HepG2 (cell line): ENCODE measurements at regions not wholly inside any gene's neighbourhood (a gene's known extent, or its start where the extent isn't known, plus 50 kb on each side); places are given as distances from the start of the nearest gene placed in this dataset.

ENCODE experiments used
- ELF4 ChIP-seq: sonication (generic); formaldehyde crosslinking; IDR thresholded peaks from 2 replicates; pipeline ENCODE4 v1.5.0; 2020; ENCODE audit warnings: missing genetic modification reagents, mild to moderate bottlenecking, moderate library complexity, borderline replicate concordance
- PHF21A ChIP-seq: sonication (generic); formaldehyde crosslinking; IDR thresholded peaks from 2 replicates; pipeline ENCODE4 v1.5.0; 2020; ENCODE audit warnings: mild to moderate bottlenecking, missing genetic modification reagents
- RFXANK ChIP-seq: IDR thresholded peaks from 2 replicates; pipeline ENCODE4 v1.6.1; 2016
- ZNF12 ChIP-seq: sonication (generic); formaldehyde crosslinking; IDR thresholded peaks from 2 replicates; pipeline ENCODE4 v1.5.0; 2020; ENCODE audit warnings: missing genetic modification reagents
- ZNF589 ChIP-seq: sonication (generic); formaldehyde crosslinking; conservative IDR thresholded peaks from 2 replicates; pipeline ENCODE4 v1.8.0; 2022; ENCODE audit warnings: mild to moderate bottlenecking, moderate library complexity, missing genetic modification reagents
- ZNF614 ChIP-seq: IDR thresholded peaks from 2 replicates; pipeline ENCODE4 v1.6.1; 2018; ENCODE audit warnings: missing biosample characterization, missing genetic modification reagents, inconsistent platforms, borderline replicate concordance
- TF ChIP-seq, protein P1 (sequence below): sonication (generic); formaldehyde crosslinking; IDR thresholded peaks from 2 replicates; pipeline ENCODE4 v1.4.0; 2020; ENCODE audit warnings: low read depth, missing genetic modification reagents
- TF ChIP-seq, protein P2 (sequence below): sonication (generic); formaldehyde crosslinking; IDR thresholded peaks from 2 replicates; pipeline ENCODE4 v1.9.0; 2021; ENCODE audit warnings: missing genetic modification reagents, borderline replicate concordance

- TF ChIP-seq, protein P1, sequence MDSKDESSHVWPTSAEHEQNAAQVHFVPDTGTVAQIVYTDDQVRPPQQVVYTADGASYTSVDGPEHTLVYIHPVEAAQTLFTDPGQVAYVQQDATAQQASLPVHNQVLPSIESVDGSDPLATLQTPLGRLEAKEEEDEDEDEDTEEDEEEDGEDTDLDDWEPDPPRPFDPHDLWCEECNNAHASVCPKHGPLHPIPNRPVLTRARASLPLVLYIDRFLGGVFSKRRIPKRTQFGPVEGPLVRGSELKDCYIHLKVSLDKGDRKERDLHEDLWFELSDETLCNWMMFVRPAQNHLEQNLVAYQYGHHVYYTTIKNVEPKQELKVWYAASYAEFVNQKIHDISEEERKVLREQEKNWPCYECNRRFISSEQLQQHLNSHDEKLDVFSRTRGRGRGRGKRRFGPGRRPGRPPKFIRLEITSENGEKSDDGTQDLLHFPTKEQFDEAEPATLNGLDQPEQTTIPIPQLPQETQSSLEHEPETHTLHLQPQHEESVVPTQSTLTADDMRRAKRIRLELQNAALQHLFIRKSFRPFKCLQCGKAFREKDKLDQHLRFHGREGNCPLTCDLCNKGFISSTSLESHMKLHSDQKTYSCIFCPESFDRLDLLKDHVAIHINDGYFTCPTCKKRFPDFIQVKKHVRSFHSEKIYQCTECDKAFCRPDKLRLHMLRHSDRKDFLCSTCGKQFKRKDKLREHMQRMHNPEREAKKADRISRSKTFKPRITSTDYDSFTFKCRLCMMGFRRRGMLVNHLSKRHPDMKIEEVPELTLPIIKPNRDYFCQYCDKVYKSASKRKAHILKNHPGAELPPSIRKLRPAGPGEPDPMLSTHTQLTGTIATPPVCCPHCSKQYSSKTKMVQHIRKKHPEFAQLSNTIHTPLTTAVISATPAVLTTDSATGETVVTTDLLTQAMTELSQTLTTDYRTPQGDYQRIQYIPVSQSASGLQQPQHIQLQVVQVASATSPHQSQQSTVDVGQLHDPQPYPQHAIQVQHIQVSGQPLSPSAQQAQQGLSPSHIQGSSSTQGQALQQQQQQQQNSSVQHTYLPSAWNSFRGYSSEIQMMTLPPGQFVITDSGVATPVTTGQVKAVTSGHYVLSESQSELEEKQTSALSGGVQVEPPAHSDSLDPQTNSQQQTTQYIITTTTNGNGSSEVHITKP (CRISPR knock-in tag) = no peak
- TF ChIP-seq ELF4 (CRISPR knock-in tag) (no peak), ZNF12 (CRISPR knock-in tag) (no peak), ZNF589 (no peak), ZNF614 (no peak), RFXANK (CRISPR knock-in tag) (no peak), PHF21A (CRISPR knock-in tag) (no peak)
- TF ChIP-seq, protein P2, sequence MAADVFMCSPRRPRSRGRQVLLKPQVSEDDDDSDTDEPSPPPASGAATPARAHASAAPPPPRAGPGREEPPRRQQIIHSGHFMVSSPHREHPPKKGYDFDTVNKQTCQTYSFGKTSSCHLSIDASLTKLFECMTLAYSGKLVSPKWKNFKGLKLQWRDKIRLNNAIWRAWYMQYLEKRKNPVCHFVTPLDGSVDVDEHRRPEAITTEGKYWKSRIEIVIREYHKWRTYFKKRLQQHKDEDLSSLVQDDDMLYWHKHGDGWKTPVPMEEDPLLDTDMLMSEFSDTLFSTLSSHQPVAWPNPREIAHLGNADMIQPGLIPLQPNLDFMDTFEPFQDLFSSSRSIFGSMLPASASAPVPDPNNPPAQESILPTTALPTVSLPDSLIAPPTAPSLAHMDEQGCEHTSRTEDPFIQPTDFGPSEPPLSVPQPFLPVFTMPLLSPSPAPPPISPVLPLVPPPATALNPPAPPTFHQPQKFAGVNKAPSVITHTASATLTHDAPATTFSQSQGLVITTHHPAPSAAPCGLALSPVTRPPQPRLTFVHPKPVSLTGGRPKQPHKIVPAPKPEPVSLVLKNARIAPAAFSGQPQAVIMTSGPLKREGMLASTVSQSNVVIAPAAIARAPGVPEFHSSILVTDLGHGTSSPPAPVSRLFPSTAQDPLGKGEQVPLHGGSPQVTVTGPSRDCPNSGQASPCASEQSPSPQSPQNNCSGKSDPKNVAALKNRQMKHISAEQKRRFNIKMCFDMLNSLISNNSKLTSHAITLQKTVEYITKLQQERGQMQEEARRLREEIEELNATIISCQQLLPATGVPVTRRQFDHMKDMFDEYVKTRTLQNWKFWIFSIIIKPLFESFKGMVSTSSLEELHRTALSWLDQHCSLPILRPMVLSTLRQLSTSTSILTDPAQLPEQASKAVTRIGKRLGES (CRISPR knock-in tag) = no peak
- TF ChIP-seq, all 625 proteins: peak for 0
These were observed 119.3 kb downstream of the CRLF2 start (continued) for GRCh38 chrX:1093121-1093520.
